HEK293T (cell line): ENCODE measurements at regions not wholly inside any gene's neighbourhood (a gene's known extent, or its start where the extent isn't known, plus 50 kb on each side); places are given as distances from the start of the nearest gene placed in this dataset.

ENCODE experiments used
- ARNT ChIP-seq: fragments of 450-650 bp; IDR thresholded peaks from 2 replicates; pipeline ENCODE4 v1.6.1; 2017; ENCODE audit warnings: mild to moderate bottlenecking
- BHLHE40 ChIP-seq: fragments of 450-650 bp; IDR thresholded peaks from 2 replicates; pipeline ENCODE4 v1.6.1; 2016; ENCODE audit warnings: mild to moderate bottlenecking, moderate library complexity, borderline replicate concordance
- ELF4 ChIP-seq: fragments of 450-650 bp; IDR thresholded peaks from 2 replicates; pipeline ENCODE4 v1.6.1; 2017; ENCODE audit warnings: antibody characterized with exemption
- FOXA1 ChIP-seq: fragments of 450-650 bp; IDR thresholded peaks from 2 replicates; pipeline ENCODE4 v1.6.1; 2016; ENCODE audit warnings: mild to moderate bottlenecking
- FOXK2 ChIP-seq: fragments of 450-650 bp; IDR thresholded peaks from 2 replicates; pipeline ENCODE4 v1.6.1; 2016; ENCODE audit warnings: mild to moderate bottlenecking
- PKNOX1 ChIP-seq: fragments of 450-650 bp; IDR thresholded peaks from 2 replicates; pipeline ENCODE4 v1.6.1; 2016
- SP1 ChIP-seq: fragments of 450-650 bp; IDR thresholded peaks from 2 replicates; pipeline ENCODE4 v1.6.1; 2017
- SUZ12 ChIP-seq: fragments of 450-650 bp; IDR thresholded peaks from 2 replicates; pipeline ENCODE4 v1.6.1; 2016; ENCODE audit warnings: mild to moderate bottlenecking
- TARDBP ChIP-seq: fragments of 450-650 bp; IDR thresholded peaks from 2 replicates; pipeline ENCODE4 v1.6.1; 2016

GRCh38 chr11:72507050-72507449 is 72.7 kb upstream of the CLPB start:
- TF ChIP-seq TARDBP (no peak), BHLHE40 (no peak), SUZ12 (no peak), FOXK2 (no peak), ELF4 (no peak), FOXA1 (no peak), ARNT (no peak), SP1 (no peak), PKNOX1 (no peak)
